B cell (primary cell): ENCODE measurements at regions not wholly inside any gene's neighbourhood (a gene's known extent, or its start where the extent isn't known, plus 50 kb on each side); places are given as distances from the start of the nearest gene placed in this dataset.

Experiments used
- ATAC-seq: fragments of 200-7000 bp; cut with Tn5 transposase; one replicate; pipeline ENCODE4 v1.10.0; 2021; ENCODE audit warnings: low read depth, mild to moderate bottlenecking, moderate number of reproducible peaks, moderate library complexity
- CTCF ChIA-PET: fragments of 350-600 bp; sonication (Branson Sonifier 250); formaldehyde crosslinking; loops from one replicate; lab custom pipeline; 2021; ENCODE audit warnings: antibody characterized with exemption, inconsistent platforms; lab: Charles Lee
- POLR2A ChIA-PET: fragments of 350-600 bp; sonication (Branson Sonifier 250); formaldehyde crosslinking; loops from one replicate; lab custom pipeline; 2021; ENCODE audit warnings: antibody characterized with exemption; lab: Charles Lee
- DNase-seq: peaks from one replicate; pipeline ENCODE4 v3.0.0; 2013
- H2AFZ ChIP-seq: 2 replicates; pipeline ENCODE4 v1.6.1; 2012; ENCODE audit warnings: mild to moderate bottlenecking, low read depth, low read length; ENCODE audit not compliant: insufficient read depth, poor library complexity, severe bottlenecking
- H3K27ac ChIP-seq, 2 donors: 1 replicate in 1 of 2; 2 replicates in 1 of 2; pipeline ENCODE4 v1.5.1; 2012 to 2013; ENCODE audit warnings: low read length in 2 of 2, mild to moderate bottlenecking in 2 of 2, moderate library complexity in 1 of 2
- H3K27me3 ChIP-seq, 4 experiments: fragments of 200-600 bp in 1 of 4; sonication (generic) in 1 of 4; replicated peaks in 1 of 4; 1 replicate in 2 of 4; 2 replicates in 2 of 4; pipeline versions ENCODE4 v1.6.1 to v1.7.0; 2013 to 2016; ENCODE audit warnings: low read length in 3 of 4, mild to moderate bottlenecking in 2 of 4, mixed read lengths in 1 of 4, moderate library complexity in 1 of 4; ENCODE audit not compliant: insufficient read depth in 4 of 4, control insufficient read depth in 3 of 4; ENCODE audit errors: control extremely low read depth in 1 of 4
- H3K36me3 ChIP-seq, 2 experiments: replicated peaks in 1 of 2; 1 replicate in 1 of 2; 2 replicates in 1 of 2; pipeline versions ENCODE4 v1.6.1 to v1.7.1; 2013; ENCODE audit warnings: low read length in 1 of 2; ENCODE audit not compliant: insufficient read depth in 2 of 2, control insufficient read depth in 1 of 2; ENCODE audit errors: control extremely low read depth in 1 of 2, extremely low read depth in 1 of 2
- H3K4me1 ChIP-seq, 2 donors: fragments of 200-600 bp in 1 of 2; sonication (generic) in 1 of 2; 1 replicate in 1 of 2; 2 replicates in 1 of 2; pipeline versions ENCODE4 v1.5.1 to v1.6.1; 2013 to 2017; ENCODE audit warnings: low read length in 2 of 2; ENCODE audit not compliant: control insufficient read depth in 2 of 2, insufficient read depth in 2 of 2
- H3K4me2 ChIP-seq: replicated peaks from 2 replicates; pipeline ENCODE3; 2012; ENCODE audit warnings: mild to moderate bottlenecking, low read depth, low read length; ENCODE audit not compliant: poor library complexity, severe bottlenecking
- H3K4me3 ChIP-seq, 5 experiments: fragments of 200-600 bp in 1 of 5; sonication (generic) in 1 of 5; 1 replicate in 3 of 5; 2 replicates in 2 of 5; pipeline versions ENCODE4 v1.5.1 to v1.7.0; 2011 to 2016; ENCODE audit warnings: low read length in 4 of 5, mild to moderate bottlenecking in 4 of 5, low read depth in 2 of 5, control low read depth in 1 of 5, moderate library complexity in 1 of 5; ENCODE audit not compliant: insufficient read depth in 1 of 5; ENCODE audit errors: control extremely low read depth in 1 of 5, extremely low read depth in 1 of 5
- H3K79me2 ChIP-seq: fragments of 200-600 bp; sonication (generic); one replicate; pipeline ENCODE4 v1.6.0; 2016; ENCODE audit warnings: low read length; ENCODE audit not compliant: control insufficient read depth, insufficient read depth
- H3K9ac ChIP-seq: fragments of 200-600 bp; sonication (generic); 2 replicates; pipeline ENCODE4 v1.6.1; 2017; ENCODE audit warnings: mild to moderate bottlenecking, low read length, moderate library complexity
- H3K9me3 ChIP-seq, 3 donors: one replicate each; pipeline versions ENCODE4 v1.6.1 to v1.7.1; 2013; ENCODE audit warnings: low read length in 2 of 3; ENCODE audit not compliant: control insufficient read depth in 2 of 3, insufficient read depth in 1 of 3; ENCODE audit errors: control extremely low read depth in 1 of 3
- H4K20me1 ChIP-seq: 2 replicates; pipeline ENCODE4 v1.6.0; 2012; ENCODE audit warnings: mild to moderate bottlenecking, low read length; ENCODE audit not compliant: insufficient read depth, control insufficient read depth, poor library complexity, severe bottlenecking
- H3K27ac Mint-ChIP-seq: one replicate; pipeline ENCODE4 v1.8.0; 2021; ENCODE audit warnings: mixed read lengths
- H3K27me3 Mint-ChIP-seq: one replicate; pipeline ENCODE4 v1.8.0; 2021; ENCODE audit warnings: mixed read lengths
- H3K4me1 Mint-ChIP-seq: one replicate; pipeline ENCODE4 v1.8.0; 2021; ENCODE audit warnings: mixed read lengths
- H3K4me3 Mint-ChIP-seq: one replicate; pipeline ENCODE4 v1.8.0; 2021; ENCODE audit warnings: mixed read lengths
- H3K9me3 Mint-ChIP-seq: one replicate; pipeline ENCODE4 v1.8.0; 2022; ENCODE audit warnings: mixed read lengths; ENCODE audit not compliant: insufficient read depth
- EZH2 ChIP-seq: IDR thresholded peaks from 2 replicates; pipeline ENCODE4 v1.6.1; 2012; ENCODE audit warnings: borderline replicate concordance, low read depth, mild to moderate bottlenecking, moderate library complexity, low read length; ENCODE audit not compliant: insufficient read depth, poor library complexity, severe bottlenecking
- WGBS: methylation state at CpG from one replicate; pipeline ENCODE4 v1.1.5; 2013; ENCODE audit warnings: missing lambda C conversion rate; ENCODE audit not compliant: insufficient coverage; 5-methylcytosine and 5-hydroxymethylcytosine counted together
- intact Hi-C: fragments of 100-400 bp; cut with micrococcal nuclease; formaldehyde crosslinking; loops from one replicate; pipeline ENCODE4 v1.10.0; 2022
- TF ChIP-seq, protein P1 (sequence below): fragments of 200-600 bp; IDR thresholded peaks from one replicate; pipeline ENCODE4 v1.8.0; 2022; ENCODE audit warnings: antibody characterized with exemption, mild to moderate bottlenecking

DNA sequence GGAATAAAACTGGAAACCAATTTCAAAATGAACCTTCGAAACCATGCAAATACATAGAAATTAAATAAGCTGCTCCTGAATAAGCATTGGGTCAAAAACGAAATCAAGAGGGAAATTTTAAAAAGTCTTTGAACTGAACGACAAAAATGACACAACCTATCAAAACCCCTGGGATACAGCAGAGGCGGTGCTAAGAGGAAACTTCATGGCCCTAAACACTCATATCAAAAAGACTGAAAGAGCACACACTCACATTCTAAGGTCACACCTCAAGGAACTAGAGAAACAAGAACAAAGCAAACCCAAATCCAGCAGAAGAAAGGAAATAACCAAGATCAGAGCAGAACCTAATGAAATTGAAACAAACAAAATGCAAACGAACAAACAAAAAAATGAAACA lies 85.2 kb upstream of the CDC42BPA start:
- Histone ChIP-seq H3K27ac (no peak overlapping the region), H3K36me3 (no peaks in the 10 kb centered on the region), H3K4me1 (no peaks in the 10 kb centered on the region), H2AFZ (no peak overlapping the region), H3K4me2 (no peak overlapping the region), H3K27me3 (no peaks in the 10 kb centered on the region), H3K4me3 (no peak overlapping the region), H3K79me2 (no peaks in the 10 kb centered on the region), H4K20me1 (no peaks in the 10 kb centered on the region), H3K9ac (no peak overlapping the region), H3K9me3 (peaks cover 0 to 7% (median 0%) of the 10 kb centered on the region in 3 donors)
- H3K4me3 Mint-ChIP-seq, result no peak overlapping the region
- H3K27me3 Mint-ChIP-seq, result peaks cover 28% of the 10 kb centered on the region
- no peaks in the 10 kb centered on the region for H3K4me1 Mint-ChIP-seq
- CTCF ChIA-PET, result interaction anchor here (0.6 kb wide), 1 partner anchor 34 kb away, joined by 3 read pairs; no protein-coding TSS in a partner anchor
- ATAC-seq (no peak), DNase-seq (no peak)
- intact Hi-C loops, result no loop called here
- no peak overlapping the region for H3K27ac Mint-ChIP-seq
- 40% methylated on average over 1 of the region's 5 CpGs for WGBS
- TF ChIP-seq, protein P1, sequence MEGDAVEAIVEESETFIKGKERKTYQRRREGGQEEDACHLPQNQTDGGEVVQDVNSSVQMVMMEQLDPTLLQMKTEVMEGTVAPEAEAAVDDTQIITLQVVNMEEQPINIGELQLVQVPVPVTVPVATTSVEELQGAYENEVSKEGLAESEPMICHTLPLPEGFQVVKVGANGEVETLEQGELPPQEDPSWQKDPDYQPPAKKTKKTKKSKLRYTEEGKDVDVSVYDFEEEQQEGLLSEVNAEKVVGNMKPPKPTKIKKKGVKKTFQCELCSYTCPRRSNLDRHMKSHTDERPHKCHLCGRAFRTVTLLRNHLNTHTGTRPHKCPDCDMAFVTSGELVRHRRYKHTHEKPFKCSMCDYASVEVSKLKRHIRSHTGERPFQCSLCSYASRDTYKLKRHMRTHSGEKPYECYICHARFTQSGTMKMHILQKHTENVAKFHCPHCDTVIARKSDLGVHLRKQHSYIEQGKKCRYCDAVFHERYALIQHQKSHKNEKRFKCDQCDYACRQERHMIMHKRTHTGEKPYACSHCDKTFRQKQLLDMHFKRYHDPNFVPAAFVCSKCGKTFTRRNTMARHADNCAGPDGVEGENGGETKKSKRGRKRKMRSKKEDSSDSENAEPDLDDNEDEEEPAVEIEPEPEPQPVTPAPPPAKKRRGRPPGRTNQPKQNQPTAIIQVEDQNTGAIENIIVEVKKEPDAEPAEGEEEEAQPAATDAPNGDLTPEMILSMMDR, result no peak
- TF ChIP-seq EZH2, result no peak
- no peaks in the 10 kb centered on the region for H3K9me3 Mint-ChIP-seq
- POLR2A ChIA-PET, result no interaction called here

DNA sequence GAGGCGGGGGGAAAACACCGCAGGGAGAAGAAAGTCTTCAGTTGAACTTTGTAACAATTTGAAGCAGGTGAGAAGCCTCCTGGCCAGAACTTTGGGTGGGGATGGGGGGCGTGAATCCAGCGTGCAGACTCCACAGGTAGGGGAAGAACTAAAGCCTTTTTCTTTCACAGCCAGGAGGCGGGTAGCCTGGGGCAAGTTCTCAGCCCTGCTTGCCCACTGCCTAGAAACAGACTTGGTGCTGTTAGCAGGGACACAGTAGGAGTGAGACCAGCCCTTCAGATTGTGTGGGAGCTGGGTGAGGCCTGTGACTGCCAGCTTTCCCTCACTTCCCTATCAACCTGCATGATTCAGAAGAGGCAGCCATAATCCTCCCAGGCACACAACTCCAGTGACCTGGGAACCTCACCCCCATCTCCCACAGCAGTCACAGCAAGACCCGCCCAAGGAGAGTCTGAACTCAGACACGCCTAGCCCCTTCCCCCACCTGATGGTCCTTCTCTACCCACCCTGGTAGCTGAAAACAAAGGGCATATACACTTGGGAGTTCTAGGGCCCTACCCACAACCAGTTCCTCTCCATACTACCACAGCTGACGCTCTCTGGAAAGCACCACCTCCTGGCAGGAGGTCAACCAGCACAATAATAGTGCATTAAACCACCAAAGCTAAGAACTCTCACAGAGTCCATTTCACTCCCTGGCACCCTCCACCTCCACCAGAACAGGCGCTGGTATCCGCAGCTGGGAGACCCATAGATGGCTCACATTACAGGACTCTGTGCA lies 83.5 kb upstream of the CDC42BPA start:
- Histone ChIP-seq H3K9ac (no peak overlapping the region), H3K4me1 (no peaks in the 10 kb centered on the region), H3K4me3 (no peak overlapping the region), H2AFZ (no peak overlapping the region), H3K27ac (no peak overlapping the region), H3K79me2 (no peaks in the 10 kb centered on the region), H3K27me3 (no peaks in the 10 kb centered on the region), H3K36me3 (no peaks in the 10 kb centered on the region), H4K20me1 (no peaks in the 10 kb centered on the region), H3K4me2 (no peak overlapping the region), H3K9me3 (peaks cover 0 to 7% (median 0%) of the 10 kb centered on the region in 3 donors)
- peaks cover 28% of the 10 kb centered on the region for H3K27me3 Mint-ChIP-seq
- H3K9me3 Mint-ChIP-seq, result no peaks in the 10 kb centered on the region
- TF ChIP-seq, protein P1, result no peak
- no peak for TF ChIP-seq EZH2
- ATAC-seq (no peak), DNase-seq (no peak)
- WGBS, result 89% methylated on average over 10 of the region's 10 CpGs
- CTCF ChIA-PET, result no interaction called here
- H3K4me3 Mint-ChIP-seq, result no peak overlapping the region
- H3K4me1 Mint-ChIP-seq, result no peaks in the 10 kb centered on the region
- H3K27ac Mint-ChIP-seq, result no peak overlapping the region
- intact Hi-C loops, result no loop called here
- POLR2A ChIA-PET, result no interaction called here
